Embryonic facial prominence (tissue), 1 donor: ENCODE measurements at regions not wholly inside any gene's neighbourhood (a gene's known extent, or its start where the extent isn't known, plus 50 kb on each side); places are given as distances from the start of the nearest gene placed in this dataset.

Source experiments
- DNase-seq: peaks from one replicate; pipeline ENCODE4 v3.0.0-alpha.2; 2016; ENCODE audit errors: extremely low spot score

DNA sequence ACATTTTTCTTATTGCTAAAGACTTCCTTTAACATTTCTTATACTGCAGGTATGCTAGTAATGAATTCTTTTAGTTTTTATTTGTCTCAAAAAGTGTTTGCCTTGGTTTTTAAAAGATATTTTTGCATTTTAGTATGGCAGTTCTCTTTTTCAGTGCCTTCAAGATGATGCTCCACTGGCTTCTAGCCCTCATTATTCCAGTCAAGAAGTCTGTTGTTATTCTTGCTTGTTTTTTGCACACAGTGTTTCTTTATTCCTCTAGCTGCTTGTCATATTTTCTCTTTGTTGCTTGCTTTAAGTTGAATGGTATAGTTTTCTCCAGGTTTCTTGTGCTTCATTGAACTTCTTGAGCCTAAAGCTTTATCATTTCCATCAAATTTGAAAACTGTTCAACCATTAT lies 158.0 kb upstream of the SPHKAP start:
- no peak for DNase-seq

DNA sequence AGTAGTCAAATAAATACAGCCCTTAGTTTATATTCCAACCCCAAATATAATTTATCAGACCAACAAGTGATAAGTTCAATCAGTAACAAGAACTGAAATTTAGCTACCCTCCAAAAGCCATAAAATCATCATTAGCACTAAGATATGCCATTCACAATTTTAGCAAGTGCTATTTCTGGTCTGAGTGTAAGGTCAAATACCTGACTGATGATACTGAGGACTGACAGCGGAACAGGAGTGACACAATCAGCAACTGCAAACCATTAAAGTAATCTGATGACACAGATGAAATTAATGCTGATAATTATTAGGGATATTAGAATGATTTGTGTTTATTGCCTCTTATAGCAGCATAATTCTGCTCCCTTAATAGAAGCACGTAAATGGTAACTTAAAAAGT lies 152.7 kb upstream of the SPHKAP start:
- DNase-seq, result no peak

DNA sequence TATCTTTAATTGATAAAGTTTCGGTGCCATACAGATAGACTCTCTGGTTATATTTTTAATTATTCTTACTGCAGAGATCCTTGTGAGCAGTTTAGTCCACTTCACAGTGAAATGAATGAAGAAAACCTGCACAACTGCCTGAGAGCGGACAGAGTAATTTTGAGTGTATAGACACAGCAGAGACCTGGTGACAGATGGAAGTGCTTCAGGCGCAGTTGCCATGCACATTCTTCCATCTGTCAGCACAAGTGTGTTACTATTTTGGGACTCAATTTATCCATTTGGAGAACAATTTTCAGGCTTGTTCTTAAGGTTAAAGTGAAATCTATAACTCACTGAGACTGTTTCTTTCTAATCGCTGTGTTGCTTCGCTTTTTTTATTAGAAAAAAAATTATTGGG lies 147.8 kb upstream of the SPHKAP start:
- no peak for DNase-seq

DNA sequence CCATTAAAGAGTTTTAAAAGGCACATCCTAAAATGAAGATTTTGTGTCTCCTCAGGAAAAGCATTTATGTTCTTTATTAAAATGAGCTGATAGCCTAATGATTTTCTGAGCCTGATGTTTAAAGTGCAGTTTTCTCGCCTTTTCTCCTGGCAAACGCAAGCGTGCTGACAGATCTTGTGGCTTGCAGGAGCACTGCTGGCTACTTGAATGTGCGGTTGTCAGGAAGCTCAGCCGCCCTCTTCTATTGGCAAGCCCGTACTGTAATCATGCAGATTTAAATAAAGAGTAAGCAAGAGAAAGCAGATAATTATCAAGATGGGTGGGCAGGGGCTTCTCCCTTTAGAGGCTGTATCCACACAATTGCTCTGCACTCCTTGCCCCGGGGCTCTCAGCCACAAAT lies 139.5 kb upstream of the SPHKAP start:
- DNase-seq, result no peak

DNA sequence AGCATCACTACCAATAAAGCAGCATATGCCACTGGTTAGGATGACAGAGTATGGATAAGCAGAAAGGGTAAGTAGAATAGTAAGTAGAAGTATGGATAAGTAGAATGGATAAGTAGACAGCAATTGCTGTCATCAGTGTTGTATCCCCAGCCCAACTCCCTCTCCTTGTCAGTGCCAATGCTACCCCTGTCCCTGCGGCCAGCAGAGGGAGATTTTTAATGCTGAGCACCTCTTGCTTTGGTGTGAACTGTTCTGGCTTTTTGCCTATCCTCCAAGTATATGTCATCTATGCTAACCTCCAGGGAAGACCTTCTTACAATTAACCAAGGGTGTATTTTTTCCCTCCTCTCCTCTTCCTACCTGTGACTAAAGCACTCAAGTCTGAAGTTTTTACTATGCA lies 136.7 kb upstream of the SPHKAP start:
- DNase-seq, result no peak

DNA sequence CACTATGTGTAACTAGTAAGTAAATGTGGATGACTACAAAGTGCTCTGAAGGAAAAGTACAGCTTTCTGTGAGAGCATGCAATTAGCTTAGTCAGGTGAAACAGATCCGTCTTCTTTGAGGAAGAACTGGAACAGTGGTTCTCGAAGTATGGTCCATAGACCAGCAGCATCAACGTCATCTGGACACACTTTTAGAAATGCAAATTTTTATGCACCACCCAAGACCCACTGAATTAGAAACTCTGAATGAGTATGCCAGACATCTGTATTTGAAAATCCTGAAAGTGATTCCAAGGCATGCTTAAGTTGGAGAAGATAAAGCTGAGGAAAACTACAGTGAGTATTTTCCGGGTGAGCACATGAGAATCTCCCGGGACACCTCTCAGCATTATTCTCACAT lies 130.7 kb upstream of the SPHKAP start:
- DNase-seq, result no peak

DNA sequence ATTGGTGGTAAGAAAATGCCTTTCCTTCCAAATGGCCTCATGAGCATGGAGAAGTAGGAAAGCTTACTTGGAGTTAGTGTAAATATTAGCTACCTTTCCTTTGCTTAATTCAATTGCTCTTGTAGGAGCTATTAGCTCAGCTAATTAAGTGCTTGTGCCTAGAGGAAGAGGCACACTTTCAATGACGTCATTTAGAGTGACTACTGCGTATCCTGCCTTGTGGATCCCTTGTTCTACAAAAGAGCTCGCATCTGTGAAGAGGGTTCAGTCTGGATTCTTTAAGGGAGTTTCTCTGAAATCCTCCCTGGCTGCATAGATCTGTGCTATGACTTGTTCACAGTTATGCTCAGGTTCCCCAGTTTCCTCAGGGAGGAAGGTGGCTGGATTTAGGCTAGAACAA lies 122.5 kb upstream of the SPHKAP start:
- DNase-seq, result no peak

DNA sequence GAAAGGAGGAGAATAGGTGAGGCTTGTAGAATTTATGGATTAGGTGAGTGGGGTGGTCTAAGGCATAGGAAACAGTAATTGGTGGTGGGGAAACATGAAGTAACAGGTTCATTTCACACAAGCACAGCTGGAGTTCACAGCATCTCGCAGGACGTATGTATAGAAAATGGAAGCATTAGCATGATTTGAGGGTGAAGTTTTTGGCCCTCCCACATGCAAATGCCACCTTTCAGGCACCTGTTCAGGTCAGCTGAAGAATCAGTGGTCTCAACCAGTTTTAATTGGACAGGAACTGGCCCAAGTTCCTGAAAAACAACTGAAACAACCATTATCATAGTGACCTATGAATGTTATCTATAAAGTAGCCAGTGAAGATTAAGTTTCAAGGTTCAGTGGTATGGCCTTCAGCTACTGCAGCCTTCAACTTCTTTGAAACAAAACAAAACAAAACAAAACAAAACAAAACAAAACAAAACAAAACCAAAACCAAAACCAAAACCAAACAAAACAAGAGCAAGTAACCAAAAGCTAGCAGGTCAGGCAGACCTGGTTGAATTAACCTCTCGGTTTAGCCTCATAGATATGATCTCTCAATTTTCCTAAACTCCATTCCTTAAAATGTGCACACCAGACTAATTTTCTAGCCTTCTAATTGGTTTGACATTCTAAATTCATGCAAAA lies 102.1 kb upstream of the SPHKAP start:
- no peak for DNase-seq

DNA sequence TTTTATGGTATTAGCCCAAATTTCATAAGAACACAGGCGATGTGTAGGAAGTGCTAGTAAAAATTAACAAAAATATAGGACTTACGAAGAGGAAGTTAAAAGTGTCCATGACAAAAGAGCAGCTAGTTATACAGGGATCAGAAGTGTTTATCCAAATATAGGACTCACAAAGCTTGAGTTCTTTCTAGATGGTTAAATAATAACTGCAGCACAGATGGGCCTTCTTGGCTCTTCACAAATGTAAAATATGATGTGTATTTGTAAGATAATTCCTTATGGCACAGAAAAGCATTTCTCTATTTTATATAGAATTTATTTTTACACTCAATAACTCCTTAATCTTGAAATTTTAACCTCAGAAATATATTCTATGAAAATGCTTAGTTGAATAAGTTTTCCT lies 100.9 kb upstream of the SPHKAP start:
- no peak for DNase-seq

DNA sequence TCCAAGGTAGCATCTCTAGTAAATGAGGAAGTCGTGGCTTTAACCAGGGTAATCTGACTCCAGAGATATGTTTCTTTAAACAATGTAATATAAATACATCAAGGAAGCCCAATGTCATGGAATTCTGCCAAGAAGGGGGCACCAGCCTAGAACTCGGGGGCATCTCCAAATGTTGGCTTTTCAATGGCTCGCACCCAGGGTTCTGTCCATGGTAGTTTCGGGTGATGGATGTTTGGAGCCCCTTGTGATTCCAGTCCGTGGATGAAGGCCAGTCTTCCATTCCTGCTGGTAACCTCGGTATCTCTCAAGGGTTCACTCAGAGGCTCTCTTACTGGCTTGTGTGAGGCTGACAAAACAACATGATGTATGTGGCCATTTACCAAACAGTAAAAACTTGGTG lies 91.7 kb upstream of the SPHKAP start:
- no peak for DNase-seq

DNA sequence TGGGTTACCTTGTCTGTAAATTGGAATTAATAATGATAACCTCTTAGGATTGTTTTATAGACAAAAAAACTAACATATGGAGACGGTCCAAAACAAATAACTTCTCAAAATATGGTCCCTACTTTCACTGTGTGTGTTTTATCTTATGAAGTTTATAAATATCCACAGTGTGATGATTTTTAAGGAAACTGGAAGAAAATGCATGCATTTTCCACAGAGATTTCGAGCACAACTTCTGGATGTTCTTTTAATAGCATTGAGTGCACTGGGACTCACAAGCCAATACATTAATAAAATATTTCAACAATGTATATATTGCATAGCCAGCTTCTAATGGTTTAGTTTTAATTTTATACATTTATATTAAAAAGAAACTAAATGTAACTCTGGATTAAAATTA lies 87.9 kb upstream of the SPHKAP start:
- DNase-seq, result no peak

DNA sequence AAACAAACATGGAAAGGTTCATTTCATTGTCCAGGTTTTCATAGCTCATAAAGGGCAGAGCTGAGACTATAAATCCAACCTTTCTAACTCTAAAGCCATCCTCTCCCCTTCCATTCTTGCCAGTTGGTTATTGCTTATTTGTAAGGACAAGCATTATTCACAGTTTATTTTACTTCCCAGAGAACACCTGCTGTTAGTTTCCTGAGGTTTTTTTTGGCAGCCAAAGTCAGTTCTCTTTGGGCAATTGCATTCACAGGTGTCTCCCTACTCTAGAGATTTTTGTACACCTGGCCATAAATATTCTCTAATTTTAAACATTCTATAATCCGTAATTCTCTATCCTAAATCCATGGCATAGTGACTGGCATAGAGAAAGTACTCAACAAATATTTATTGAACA lies 87.3 kb upstream of the SPHKAP start:
- DNase-seq, result no peak

DNA sequence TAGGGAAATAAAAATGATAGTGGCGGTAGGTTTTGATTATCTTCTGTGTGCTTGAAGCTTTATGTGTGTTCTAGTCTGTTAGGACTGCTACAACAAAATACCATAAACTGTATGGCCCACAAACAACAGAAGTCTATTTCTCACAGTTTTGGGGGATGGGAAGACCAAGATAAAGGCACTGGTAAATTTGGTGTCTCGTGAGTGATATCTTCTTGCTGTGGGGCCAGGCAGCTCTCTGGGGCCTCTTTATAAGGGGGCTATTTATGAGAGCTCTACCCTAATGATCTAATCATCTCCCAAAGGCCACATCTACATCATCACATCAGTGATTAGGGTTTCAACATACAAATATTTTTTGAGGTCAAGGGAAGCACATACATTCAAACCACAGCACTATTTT lies 86.8 kb upstream of the SPHKAP start:
- no peak for DNase-seq

DNA sequence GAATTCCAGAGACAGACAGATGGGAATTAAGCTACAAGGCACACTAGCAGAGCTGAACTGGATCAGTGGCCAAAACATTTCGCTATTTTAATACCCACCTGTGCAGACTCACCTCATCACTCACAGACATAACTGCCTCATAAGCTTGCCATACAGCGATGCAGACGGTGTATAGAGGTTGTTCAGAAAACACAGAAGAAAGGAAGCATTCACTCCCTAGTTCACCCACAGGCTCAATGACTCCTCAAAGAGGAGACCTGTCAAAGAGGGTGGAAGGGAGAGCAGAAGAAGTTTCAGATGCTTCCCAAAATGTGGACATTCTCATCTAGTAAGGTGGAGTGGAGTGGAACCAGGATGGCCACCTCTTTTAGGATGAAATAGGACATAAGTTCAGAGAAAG lies 81.7 kb upstream of the SPHKAP start:
- no peak for DNase-seq

DNA sequence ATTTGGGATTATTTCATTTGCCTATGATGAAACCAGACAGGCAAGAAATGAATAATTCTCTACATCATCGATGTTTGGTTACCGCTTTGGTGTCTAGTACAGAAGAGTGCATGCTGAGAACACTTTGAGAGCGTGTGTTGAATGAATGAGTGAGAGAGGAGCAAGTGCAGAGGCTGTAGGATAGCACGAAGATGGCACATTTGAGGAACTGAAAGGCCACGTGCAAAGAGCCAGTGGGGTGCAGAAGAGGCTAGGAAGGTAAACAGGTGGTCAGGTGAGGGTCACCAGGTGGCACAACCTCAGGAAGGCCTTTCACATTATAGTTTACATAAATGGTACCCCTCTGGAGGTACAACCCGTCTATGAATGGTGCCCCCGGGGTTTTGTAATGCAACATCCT lies 80.1 kb upstream of the SPHKAP start:
- DNase-seq, result no peak

DNA sequence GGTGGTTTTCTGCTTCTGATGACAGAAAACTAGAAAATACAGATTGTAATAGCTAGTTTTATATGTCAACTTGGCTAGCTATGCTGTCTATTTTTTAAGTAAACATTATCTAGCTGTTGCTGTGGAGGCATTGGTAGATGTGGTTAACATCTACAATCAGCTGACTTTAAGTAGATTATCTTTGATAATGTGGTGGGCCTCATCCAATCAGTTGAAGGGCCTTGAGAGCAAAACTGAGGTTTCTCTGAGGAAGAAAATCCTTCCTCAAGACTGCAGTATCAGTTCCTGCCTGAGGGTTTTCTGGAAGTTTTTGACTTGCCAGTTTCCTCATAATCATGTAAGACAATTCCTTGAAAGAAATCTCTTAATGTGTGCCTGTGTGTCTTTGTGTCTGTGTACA lies 75.9 kb upstream of the SPHKAP start:
- DNase-seq, result no peak

DNA sequence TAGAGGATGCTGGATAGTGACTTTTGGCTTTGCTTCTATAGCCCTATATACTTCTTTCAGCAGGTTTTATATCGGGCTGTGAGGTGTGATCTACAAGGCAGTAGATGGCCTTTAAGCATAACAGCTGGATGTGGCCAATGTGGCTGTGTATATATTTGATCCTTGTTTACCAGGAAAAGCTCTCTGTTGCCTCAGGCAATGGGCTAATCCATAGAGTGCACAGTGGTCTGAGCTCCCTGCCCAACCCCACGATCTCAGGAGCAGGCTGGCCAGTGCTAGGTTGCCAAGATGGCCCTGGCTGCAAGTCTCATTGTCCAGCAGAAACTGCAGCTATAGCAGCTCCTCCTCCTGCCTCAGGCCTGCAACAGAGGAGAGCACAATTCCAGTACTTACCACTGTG lies 72.3 kb upstream of the SPHKAP start:
- no peak for DNase-seq

DNA sequence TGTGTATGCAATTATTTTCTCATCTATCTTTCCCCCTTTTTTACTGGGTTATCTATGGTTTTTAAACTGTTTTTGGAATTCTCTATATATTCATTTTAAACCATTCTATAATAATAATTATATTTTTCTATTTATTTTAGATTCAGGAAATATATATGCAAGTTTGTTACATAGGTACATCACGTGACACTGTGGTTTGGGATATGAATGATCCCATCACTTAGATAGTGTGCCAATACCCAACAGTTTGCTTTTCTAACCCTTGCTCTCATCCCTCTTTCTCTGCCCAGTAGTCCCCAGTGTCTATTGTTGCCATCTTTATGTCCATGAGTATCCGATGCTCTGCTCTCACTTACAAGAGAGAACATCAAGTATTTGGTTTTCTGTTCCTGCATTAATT lies 65.8 kb upstream of the SPHKAP start:
- no peak for DNase-seq

DNA sequence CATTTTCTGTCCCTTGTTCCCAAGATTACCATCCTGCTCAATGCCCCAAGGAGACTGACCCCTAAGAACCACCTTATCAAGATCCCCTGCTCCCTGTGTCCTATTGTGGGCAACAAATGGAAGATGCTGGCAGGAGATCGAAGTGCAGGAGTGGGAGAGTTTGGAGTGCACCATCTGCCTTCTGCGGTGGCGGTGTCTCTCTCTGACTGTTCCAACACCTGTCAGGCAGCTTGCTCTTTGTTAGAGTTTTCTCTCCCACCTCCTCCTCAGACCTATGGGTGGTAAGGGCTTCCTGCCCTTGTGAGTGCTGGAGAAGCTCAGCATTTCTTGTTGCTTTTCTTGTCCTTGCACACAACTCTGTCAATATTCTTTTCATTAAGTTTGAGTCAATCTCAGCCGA lies 64.1 kb upstream of the SPHKAP start:
- DNase-seq, result no peak

DNA sequence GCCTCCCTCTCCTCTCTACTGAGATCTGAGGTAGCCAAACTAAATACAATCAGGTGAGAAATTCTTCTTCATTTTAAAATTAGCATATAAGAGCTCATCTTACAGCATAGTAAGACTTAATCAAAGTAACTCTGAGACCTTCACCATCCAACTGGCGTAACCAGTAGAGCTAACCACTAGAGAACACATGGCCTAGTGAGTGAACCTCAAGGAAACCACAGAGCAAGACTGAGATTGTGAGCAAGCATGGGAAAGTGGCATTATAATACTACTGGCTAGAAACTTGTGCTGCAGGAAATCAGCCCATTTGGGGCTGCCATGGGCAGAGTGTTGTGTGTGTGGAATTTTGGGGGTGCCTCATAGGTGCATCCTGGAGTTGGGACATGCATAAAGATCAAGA lies 61.1 kb upstream of the SPHKAP start:
- no peak for DNase-seq

DNA sequence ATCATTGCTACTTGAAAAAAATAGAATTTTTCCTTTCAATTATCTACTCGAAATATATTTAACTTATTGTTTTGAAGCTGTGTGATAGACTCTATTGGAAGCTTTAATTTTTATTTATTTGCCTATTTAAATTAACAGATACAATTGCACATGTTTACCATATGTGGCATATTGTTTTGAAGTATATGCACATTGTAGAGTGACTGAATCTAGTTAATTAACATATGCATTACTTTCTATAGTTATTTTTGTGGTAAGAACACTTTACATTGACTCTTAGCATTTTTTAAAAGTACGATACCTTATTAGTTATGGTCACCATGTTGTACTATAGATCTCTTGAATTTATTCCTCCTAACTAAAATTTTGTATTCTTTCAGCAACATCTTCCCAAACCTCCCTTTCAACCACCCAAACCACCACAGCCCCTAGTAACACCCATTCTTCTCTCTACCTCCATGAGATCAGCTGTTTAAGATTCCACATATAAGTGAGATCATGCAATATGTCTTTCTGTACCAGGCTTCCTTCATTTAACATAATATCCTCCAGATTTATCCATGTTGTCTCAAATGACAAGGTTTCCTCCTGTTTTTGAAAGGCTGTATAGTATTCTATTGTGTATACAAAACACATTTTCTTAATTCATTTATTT lies 58.5 kb upstream of the SPHKAP start:
- DNase-seq, result no peak

DNA sequence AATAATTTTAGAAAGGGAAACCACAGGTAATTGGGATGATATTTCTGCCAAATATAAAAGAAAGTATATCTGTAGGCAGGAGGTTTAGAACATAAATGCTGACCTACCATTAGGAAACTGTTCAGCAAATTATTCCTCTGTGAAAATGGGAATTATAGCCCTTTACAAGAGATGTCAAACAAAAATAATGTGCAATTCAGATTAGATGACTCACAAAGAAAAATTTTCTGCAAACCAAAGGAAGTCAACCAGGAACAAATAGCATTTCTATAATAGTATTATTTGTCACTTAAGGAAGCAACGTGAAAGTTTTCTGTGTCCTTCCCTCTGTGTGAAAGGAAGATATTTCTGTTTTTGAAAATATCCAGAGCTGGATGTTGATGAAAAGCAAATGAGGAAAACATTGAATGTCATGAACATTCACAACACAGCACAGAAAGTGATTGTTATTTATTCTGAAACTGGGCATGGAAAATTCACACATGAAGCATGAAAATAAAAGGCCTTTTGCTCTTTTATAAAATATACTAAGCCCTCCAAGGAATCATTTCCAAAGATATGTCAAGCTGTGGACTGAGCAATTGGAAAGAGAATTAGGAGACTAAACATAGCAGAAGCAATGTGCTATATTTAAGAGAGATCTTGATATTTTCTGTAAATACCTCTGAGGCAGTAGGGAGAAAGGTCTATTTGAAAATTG lies 57.9 kb upstream of the SPHKAP start:
- DNase-seq, result no peak
